ENCODE measurements at regions not wholly inside any gene's neighbourhood (a gene's known extent, or its start where the extent isn't known, plus 50 kb on each side); places are given as distances from the start of the nearest gene placed in this dataset.

DNA sequence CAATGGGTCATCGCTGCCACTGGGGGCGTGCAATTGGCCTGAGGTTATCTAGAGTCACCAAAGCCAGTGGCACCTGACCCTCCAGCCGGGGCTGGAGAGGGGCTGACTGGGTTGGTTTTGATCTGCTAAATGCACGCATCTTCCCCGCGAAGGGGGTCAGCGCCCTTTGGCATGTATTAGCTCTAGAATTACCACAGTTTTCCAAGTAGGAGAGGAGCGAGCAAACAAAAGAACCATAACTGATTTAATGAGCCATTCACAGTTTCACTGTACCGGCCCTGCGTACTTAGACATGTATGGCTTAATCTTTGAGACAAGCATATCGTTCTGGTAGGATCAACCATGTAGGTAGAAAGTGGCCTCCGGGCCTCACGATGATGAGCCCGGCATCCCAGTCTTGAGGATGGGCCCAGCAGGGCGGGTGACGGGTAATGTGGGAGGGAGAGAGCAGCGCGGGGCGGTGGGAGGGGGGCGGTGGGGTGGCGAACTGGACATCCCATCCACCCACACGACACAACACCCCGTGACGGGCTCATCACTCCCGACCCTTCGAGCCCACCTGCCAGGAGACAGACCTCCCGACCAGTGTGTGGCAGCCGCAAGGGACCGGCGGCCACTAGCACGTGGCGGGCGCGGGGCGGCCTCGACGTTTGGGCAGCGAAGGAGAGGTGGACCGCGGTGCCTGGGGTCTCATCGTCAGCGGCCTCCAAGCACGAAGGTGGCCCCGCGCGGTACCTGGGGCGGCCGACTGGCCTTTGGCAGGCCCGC, 1957.5 kb upstream of the DEFB115 start:
- no peak for TF ChIP-seq POLR2AphosphoS5 (IDR thresholded peaks at IDR 0.05; ENCODE audit: low read depth)
- TF ChIP-seq, protein P1, sequence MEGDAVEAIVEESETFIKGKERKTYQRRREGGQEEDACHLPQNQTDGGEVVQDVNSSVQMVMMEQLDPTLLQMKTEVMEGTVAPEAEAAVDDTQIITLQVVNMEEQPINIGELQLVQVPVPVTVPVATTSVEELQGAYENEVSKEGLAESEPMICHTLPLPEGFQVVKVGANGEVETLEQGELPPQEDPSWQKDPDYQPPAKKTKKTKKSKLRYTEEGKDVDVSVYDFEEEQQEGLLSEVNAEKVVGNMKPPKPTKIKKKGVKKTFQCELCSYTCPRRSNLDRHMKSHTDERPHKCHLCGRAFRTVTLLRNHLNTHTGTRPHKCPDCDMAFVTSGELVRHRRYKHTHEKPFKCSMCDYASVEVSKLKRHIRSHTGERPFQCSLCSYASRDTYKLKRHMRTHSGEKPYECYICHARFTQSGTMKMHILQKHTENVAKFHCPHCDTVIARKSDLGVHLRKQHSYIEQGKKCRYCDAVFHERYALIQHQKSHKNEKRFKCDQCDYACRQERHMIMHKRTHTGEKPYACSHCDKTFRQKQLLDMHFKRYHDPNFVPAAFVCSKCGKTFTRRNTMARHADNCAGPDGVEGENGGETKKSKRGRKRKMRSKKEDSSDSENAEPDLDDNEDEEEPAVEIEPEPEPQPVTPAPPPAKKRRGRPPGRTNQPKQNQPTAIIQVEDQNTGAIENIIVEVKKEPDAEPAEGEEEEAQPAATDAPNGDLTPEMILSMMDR (IDR thresholded peaks at IDR 0.05; ENCODE audit: insufficient read depth, low read length), result no peak
- TF ChIP-seq, protein P2, sequence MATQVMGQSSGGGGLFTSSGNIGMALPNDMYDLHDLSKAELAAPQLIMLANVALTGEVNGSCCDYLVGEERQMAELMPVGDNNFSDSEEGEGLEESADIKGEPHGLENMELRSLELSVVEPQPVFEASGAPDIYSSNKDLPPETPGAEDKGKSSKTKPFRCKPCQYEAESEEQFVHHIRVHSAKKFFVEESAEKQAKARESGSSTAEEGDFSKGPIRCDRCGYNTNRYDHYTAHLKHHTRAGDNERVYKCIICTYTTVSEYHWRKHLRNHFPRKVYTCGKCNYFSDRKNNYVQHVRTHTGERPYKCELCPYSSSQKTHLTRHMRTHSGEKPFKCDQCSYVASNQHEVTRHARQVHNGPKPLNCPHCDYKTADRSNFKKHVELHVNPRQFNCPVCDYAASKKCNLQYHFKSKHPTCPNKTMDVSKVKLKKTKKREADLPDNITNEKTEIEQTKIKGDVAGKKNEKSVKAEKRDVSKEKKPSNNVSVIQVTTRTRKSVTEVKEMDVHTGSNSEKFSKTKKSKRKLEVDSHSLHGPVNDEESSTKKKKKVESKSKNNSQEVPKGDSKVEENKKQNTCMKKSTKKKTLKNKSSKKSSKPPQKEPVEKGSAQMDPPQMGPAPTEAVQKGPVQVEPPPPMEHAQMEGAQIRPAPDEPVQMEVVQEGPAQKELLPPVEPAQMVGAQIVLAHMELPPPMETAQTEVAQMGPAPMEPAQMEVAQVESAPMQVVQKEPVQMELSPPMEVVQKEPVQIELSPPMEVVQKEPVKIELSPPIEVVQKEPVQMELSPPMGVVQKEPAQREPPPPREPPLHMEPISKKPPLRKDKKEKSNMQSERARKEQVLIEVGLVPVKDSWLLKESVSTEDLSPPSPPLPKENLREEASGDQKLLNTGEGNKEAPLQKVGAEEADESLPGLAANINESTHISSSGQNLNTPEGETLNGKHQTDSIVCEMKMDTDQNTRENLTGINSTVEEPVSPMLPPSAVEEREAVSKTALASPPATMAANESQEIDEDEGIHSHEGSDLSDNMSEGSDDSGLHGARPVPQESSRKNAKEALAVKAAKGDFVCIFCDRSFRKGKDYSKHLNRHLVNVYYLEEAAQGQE (IDR thresholded peaks at IDR 0.05; ENCODE audit: insufficient replicate concordance, low read depth), result no peak
- TF ChIP-seq GABPA (IDR thresholded peaks at IDR 0.05; ENCODE audit: low read depth), result no peak

Data from HL-60 (cell line).